GM21529 (cell line): ENCODE measurements at regions not wholly inside any gene's neighbourhood (a gene's known extent, or its start where the extent isn't known, plus 50 kb on each side); places are given as distances from the start of the nearest gene placed in this dataset.
A peak's percentile ranks its signal among the peaks of the same experiment; 100 is the strongest.
"Not testable (repeated sequence)": the region's sequence is repeated elsewhere in the genome, so short reads cannot be mapped to it uniquely, and the experiment has no call there.

Source experiments
- ATAC-seq: cut with Tn5 transposase; IDR thresholded peaks from one replicate; pipeline ENCODE4 v1.9.1; 2021; ENCODE audit not compliant: unreplicated experiment

DNA sequence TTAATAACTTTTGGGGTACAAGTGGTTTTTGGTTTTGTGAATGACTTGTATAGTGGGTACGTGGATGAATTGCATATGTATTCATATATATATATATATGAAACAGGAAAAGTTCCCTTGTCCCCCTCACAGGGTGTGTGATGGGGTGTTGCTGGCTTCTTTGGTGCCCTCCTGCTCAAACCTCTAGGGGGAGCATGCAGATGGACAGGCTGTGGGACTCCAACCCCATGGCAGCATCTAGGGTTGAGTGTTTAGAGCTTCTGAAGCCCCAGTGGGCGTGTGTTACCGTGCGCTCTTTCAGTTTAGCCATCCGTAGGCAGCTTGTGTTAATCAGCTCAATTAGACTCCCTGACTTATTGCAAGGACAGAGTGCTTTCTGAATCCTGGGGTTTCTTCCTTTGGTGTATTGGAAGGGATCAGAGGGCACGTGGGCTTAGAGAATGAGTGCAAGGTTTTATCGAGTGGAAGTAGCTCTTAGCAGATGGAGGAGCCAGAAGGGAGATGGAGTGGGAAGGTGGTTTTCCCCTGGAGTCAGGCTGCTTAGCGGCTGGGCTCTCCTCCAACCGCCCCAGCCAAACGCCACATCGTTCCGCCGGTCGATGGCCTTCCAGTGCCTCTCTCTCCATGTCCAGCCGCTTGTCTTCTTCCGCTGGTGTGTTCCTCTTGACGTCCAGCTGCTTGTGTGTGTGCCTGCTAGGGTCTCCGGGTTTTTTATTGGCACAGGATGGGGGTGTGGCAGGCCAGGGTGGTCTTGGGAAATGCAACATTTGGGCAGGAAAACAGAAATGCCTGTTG, 674.4 kb upstream of the LCORL start:
- ATAC-seq = no peak

DNA sequence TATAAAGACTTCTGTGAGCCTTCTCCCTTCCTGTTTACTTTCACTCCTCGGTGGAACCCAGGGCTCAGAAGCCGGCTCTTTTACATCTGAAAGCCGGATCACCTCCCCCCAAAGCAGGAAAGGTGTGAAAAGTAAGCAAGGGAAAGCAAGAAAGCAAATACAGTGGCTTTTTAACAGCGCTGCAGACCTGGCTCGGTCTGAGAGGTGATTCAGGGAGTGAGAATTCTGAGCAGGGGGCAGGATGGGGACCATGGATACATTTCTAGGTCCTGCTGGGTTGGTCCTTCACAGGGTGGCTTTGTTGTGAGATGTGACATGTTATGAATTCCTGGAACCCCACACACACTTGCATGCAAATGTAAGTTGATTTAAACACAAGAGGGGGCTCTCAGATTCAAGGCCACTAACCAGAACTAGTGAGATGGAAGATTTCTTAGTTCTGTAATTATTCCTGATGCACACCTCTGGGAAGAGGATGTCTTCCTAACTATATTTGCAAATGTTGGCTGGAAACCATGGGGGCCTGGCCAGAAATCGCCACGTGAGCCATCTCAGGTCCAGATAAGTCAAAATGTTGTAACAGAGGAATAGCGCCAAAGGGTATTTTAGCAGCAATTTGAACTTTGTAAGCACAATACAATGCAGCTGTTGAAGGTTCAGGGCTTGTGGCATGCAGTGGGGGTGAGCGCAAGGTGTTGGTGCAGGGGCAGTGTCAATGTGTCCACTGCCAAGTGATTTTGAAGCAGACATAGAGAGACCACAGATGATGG, 670.1 kb upstream of the LCORL start:
- ATAC-seq = no peak

DNA sequence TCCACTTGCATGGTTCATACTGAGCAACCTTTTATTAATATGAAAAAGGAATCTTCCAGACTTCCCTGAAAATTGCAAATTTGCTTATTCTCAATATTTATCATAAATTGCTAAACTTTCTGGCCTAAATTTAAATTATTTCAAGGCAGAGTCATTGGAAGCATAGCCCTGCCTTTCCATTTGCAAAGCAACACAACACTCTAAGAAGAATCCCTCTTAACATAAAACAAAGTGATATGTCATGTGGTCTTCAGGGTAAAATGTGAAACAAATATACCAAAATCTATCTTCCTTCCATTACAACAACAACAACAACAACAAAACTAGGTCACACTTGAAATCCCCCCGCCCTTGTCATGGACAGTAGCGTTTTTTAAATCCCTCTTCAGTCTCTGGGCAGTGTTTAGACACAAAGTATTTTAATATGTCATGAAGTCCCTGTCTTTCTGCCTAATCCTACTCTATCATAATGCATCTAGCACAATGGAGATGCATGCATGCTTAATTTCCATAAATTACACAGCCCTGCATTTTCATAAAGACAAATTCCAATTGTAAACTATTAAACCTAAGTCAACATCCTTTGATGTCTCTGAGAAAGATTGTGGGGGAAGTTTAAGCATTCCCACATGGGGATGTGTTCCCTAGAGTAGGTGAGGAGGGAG, 668.9 kb upstream of the LCORL start:
- no peak for ATAC-seq

DNA sequence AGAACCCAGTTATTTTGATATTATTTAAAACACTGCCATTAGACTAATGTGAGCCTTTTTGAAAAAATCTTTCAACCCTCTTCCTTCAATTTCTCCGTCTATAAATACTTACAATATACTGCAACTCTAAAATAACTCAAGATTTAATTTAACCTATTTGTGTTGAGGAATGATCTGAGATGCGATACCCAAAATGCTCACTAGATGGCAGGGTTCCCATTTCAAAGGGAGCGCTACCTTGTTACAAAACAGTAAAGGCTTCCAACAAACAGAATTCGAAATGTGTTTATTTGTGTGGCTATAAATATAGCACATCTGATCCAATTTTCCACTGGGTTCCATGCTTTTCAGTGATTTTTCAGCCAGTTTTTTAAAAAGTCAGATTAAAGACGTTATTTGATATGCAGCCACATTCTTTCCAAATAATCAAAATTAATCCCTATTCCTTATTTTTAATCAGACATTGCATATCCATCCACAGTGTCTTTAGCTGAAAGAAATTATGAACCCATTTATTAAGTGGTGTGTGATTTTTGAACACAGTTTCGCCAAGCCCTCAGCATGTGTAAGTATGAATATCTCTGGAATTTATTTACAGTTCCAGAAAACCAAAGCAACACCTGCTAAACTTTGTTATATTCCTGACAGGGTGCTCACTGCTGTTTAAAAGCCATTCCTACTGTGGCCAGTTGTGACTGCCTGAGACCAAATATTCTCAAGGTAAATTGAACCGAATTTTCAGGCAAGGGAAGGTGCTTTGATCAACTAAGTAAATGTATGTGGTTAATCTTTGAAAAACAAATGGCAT, 668.0 kb upstream of the LCORL start:
- peak; percentile 68 for ATAC-seq

DNA sequence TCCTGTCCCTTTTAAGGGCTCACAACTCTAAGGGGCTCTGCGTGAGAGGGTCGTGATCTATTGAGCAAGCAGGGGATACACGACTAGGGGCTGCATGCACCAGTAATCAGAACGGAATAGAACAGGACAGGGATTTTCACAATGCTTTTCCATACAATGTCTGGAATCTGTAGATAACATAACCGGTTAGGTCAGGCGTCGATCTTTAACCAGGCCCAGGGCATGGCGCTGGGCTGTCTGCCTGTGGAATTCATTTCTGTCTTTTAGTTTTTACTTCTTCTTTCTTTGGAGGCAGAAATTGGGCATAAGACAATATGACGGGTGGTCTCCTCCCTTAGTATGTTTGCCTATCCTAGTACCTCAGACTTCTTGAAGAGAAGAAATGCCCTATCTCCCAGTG, 666.8 kb upstream of the LCORL start:
- ATAC-seq = not testable (repeated sequence)

DNA sequence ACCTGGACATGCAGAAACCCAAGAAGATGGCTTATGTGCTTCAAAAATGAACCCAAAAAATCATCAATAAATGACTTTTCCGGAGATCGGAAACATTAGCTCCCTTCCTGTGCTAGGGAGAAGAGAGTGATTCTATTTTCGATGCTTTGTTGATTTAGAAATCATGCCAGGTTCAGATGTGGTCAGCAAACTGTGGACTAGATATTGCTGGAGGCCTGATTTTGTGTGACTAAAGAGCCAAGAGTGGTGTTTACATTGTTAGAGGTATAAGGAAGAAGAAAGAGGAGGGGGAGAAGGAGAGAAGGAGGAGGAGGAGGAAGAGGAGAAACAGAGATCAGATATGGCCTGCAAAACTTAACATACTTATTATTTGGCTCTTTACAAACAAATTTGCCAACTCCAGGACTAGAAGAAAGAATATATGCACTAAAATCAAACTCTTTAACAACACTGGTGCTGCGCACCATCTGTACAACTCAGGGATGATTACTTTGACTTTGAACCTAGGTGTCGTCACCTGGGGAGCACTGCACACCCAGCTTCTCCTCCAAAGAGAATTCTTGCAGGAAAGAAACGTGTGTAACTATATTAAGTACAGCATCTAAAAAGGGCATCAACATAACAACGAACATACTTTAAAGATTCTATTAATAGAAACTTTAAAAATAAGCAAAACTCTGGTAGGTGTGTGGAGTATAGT, 664.9 kb upstream of the LCORL start:
- ATAC-seq = no peak

DNA sequence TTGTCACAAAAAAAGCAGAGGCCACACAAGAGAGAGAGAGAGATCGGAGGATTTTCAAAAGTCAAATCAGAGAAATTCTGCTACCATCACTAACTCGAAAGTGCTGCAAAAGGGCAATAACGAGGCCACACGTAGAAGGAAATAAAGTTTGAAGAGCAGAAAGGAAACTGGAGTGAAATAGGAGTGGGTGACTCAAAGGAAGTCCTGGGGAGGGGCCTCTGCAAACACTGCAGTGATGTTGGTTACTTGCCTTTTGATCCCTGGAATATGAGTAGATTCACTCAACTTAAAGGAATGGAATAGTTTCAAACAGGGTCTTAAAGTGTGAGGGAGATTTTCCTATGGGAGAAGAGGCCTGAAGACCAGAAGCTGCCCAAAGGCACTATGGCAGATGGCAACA, 663.4 kb upstream of the LCORL start:
- no peak for ATAC-seq

DNA sequence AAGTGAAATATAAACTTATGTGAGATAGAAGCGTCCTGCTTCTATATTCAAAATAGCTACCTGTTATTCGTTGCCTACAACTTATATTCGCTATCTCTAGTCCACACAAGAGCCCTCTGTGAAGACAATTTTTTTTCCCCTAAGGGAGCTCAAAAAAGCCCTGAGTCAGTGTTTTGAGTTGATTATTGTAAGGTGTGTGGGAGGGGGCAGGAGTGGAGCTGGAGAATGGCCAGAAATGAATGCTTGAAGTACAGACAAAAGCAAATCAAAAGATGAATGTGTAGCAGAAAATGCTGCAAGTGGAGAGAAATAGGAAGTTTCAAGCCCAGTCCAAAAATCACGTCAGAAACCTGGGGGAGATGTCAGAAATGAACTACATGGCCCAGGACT, 655.0 kb upstream of the LCORL start:
- no peak for ATAC-seq

DNA sequence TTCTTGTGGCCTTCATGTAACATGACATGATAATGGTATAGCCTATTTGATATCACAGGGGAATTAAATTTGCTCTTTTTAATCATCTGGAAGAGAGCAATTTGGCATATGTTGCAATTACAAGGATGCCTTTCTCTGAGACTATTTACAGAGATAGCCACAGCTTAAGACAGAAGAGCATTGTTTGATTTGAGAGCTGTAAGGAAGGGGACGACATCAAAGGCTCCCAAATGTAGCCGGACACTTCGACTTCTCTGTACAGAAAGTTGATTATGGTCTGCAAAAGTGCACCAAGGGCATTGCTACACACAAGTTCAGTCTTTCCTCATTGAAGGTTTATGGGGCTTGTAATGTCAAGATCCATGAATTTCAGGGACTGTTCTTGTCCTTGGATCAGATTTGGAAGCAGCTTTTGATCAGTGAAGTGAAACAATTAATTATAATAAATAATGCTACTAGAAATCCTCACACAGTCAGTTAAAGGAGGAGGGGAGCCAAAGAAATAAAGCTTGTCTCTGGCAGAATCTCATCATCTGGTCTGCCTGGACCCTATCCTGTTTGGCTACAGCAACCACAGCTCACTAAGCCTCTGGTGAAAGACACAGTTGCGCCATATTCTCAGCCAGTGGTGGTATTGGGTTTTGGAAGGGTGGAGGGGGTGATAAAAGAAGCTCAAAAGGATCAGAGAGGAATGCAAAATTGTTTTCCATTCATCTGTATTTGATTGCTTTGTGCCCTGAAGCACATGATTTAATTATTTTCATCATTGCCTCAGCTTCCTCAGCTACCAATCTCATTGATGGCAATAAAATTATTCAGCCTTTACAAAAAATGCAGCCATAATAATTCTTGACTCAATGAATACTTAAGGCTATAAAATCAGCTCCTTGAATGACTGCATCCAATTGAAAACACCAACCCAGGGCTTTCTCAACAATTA, 654.3 kb upstream of the LCORL start:
- ATAC-seq = no peak

DNA sequence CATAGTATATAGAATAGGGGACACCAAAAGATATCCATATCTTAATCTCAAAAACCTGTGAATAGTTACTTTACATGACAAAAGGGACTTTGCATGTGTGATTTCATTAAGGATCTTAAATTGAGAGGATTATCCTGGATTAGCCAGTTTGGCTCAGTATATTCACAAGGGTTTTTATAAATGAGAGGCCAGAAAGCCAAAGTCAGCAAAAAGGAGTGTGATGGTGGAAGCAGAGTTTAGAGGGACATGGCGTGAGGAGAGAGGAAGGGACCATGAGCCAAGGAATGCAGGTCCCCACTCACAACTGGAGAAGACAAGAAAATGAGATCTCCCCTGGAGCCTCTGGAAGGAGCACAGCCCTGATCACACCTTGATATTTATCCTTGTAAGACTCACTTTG, 648.5 kb upstream of the LCORL start:
- ATAC-seq = no peak

DNA sequence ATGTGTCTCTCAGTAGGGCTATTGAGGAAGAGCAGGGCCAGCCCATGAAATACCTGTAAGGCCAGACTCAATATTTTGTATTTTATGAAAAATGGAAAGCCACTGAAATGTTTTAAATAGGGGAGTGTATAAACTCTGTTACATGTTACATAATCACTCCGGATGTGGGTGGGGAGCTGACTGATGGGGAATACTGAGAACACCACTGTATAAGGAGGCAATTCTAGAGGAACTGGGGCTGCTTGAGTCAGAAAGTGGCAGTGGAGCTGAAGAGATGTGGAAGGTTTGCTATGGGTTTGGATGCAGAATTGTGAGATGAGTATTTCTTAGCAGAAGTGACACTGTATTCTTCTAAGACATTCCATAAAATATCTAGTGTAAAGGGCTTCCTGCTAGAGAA, 647.8 kb upstream of the LCORL start:
- no peak for ATAC-seq

DNA sequence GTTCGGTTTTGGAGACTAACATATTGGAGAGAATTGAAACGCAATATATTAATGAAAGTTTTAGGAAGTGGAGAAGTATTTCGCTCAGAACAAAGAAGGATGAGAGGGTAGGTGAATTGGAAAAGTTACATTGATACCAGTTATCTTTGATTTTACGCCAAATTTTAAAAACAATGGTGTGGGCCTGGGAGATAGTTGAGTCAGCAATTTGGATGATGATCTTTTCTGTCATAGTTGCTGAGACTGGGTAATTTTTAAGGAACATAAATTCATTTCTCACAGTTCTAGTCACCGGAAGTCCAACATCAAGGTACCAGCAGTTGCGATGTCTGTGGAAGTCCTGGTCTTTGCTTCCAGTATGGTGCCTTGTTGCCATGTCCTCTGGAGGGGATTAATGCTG, 644.8 kb upstream of the LCORL start:
- no peak for ATAC-seq

DNA sequence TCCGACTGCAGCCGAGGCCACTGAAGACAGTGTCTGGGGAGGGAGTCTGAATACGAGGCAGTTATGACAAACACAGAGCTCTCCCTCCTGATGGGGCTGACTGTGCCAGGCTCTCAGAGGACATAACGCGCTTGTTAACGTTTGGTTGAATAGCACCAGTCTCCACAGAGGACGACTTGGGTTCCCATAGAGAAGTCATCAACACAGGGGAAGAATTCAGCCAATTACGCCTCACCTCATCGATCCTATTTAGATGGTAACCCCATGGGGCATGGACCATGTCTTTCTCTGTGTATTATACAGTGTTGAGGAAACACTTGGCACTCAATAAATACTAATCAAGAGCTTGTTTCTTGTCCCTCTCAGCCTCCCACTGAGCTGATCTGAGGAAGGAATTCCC, 642.6 kb upstream of the LCORL start:
- no peak for ATAC-seq

DNA sequence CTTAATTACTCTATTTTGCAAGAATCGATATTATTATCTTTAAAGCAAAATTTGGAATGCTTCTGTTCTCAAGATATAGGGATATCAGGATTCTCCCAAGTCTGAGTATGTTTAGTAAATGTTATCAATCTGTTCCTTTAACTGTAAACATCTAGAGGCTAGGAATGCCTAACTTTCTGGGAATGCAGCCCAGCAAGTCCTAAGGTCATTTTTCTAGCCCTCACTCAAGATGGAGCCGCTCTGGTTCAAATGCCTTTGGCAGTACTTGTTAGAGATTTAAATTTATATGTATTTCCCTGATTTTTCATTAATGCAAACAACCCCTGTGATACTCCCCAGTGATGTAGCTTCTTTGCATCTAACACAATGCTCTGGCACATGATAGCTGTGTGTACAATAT, 623.8 kb upstream of the LCORL start:
- ATAC-seq = no peak

DNA sequence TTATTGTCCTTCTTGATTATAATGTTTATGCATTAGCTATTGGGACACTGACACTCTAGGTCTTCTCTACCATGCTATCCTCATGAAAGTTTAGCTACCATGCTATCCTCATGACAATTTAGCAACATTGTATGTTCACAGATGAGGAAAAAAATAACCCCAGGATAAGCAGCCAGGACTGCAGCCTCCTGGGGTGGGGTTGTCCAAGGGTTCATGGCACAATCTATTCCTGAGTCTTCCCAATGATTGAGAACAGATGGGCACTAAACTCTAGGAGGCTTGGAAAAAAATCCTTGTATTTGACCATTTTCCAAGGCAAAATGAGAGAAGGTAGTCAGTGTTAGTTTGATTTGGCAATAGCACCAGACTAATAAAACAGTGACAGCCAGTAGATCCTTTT, 619.8 kb upstream of the LCORL start:
- no peak for ATAC-seq

DNA sequence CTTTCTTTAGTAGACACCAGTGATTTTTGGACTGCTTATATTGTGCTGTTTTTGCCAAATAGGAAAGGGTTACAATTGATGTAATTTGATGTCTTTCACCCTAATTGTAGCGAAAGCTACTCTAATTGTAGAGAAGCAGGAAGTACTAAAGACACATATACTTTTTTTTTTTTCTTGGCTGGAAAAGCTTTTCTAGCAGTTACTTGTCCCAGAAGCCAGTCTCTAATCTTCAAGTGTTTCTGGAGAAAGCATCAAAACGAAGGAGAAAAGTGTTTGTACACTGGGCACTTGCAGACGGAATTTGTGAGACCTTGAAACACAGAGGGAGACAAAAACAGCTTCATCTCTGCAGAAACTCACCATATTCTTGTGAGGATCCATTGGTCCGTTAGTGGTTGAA, 616.5 kb upstream of the LCORL start:
- no peak for ATAC-seq

DNA sequence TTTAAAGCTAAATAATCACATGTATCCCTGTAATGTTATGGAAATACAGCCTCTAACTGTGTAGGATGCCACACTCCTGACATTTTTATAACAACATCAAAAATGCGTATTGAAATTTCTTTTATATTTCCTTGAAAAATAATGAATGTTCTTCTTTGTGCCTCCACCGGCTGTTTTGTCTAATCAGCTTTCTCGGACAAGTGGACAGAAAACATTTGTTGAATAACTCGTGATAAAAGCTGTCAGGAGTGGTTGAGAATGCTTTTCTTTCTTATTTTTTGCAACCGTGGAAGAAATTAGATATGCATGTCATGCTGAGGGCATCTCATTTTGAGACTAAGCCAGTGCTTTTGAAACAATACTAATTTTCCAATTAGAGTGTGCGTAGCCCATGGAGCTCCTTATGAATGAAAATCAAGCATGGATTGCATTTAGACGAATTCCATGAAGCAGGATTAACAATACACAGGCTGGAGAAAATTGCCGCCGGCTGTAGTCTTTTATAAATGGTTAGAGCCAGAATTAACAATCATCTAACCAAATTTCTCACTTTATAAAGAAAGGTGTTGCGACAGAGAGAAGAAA, 614.5 kb upstream of the LCORL start:
- no peak for ATAC-seq

DNA sequence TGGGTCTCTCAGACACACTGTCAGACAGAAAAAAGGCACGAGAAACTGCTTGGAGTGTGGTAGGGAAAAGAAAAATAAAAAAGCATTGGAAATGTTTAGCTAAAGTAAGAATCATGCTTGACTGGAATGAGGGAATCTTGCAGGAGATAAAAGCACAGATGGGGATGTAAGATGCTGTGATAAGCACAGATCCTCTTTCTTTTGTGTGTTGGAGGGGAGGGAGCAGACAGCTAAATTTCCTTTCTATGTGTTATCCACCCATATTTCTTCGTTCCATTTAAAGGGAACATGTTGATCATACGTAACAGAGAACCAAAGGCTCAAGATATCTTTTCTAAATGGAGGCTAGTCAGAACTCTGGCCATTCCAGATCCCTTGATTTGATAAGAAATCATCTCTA, 614.0 kb upstream of the LCORL start:
- ATAC-seq = no peak

DNA sequence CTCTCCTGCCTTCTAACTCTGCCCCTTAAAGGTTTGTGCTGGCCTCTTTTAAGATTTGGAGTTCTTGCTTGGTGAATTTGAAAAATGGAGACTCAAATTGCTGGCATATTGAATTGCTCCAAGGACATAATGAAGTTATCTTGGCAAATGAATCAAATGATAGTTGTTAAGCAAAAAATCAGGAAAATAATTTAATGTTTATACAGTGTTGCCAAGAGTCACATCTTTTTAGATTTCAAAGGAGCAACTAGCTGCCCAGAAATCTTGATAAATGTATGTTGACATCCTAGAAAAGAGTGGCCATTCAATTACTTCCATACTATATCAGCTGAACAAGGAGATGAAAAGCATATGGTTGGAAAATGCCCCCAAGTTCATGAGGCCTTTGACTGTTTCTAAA, 610.0 kb upstream of the LCORL start:
- ATAC-seq = no peak
